ENCODE measurements at regions not wholly inside any gene's neighbourhood (a gene's known extent, or its start where the extent isn't known, plus 50 kb on each side); places are given as distances from the start of the nearest gene placed in this dataset.
"Not testable (repeated sequence)": the region's sequence is repeated elsewhere in the genome, so short reads cannot be mapped to it uniquely, and the experiment has no call there.

- intact Hi-C loops (cut with DNase I, micrococcal nuclease) = no loop called here
- H3K4me1 Mint-ChIP-seq = no peaks in the 10 kb centered on the region
- POLR2A ChIA-PET = no interaction called here
- H3K4me3 Mint-ChIP-seq = no peak overlapping the region
- H3K9me3 Mint-ChIP-seq (ENCODE audit: low read depth) = peaks cover 9% of the 10 kb centered on the region
- peaks cover 7% of the 10 kb centered on the region for H3K27me3 Mint-ChIP-seq
- CTCF ChIA-PET = no interaction called here
- H3K27ac Mint-ChIP-seq = no peak overlapping the region
- no peaks in the 10 kb centered on the region for H3K36me3 Mint-ChIP-seq (ENCODE audit: low read depth)
- ATAC-seq (no peak), DNase-seq (no peak)
Measured at GRCh38 chr15:45871121-45871855, 236.5 kb downstream of the SQOR start.

GRCh38 chr15:45873781-45874180 is 239.0 kb downstream of the SQOR start:
- H3K36me3 Mint-ChIP-seq (ENCODE audit: low read depth) = no peaks in the 10 kb centered on the region
- no peak overlapping the region for H3K27ac Mint-ChIP-seq
- intact Hi-C loops (cut with DNase I, micrococcal nuclease) = no loop called here
- DNase-seq (no peak), ATAC-seq (no peak)
- CTCF ChIA-PET = no interaction called here
- peaks cover 7% of the 10 kb centered on the region for H3K27me3 Mint-ChIP-seq
- peaks cover 13% of the 10 kb centered on the region for H3K9me3 Mint-ChIP-seq (ENCODE audit: low read depth)
- POLR2A ChIA-PET = no interaction called here
- H3K4me1 Mint-ChIP-seq = no peaks in the 10 kb centered on the region
- no peak overlapping the region for H3K4me3 Mint-ChIP-seq

- H3K27ac Mint-ChIP-seq; intact Hi-C loops (cut with DNase I, micrococcal nuclease); POLR2A ChIA-PET; DNase-seq; ATAC-seq; H3K27me3 Mint-ChIP-seq; H3K4me3 Mint-ChIP-seq; CTCF ChIA-PET; H3K4me1 Mint-ChIP-seq; H3K36me3 Mint-ChIP-seq (ENCODE audit: low read depth): not testable (repeated sequence)
- peaks cover 14% of the 10 kb centered on the region for H3K9me3 Mint-ChIP-seq (ENCODE audit: low read depth)
Measured at GRCh38 chr15:45874566-45874965, 239.7 kb downstream of the SQOR start.

GRCh38 chr15:45884289-45884688 is 249.5 kb downstream of the SQOR start:
- DNase-seq = no peak
- intact Hi-C loops (cut with DNase I, micrococcal nuclease) = no loop called here
- ChIA-PET CTCF (no interaction called here), POLR2A (no interaction called here)
- Mint-ChIP-seq H3K27me3 (no peaks in the 10 kb centered on the region), H3K4me1 (no peaks in the 10 kb centered on the region), H3K27ac (no peak overlapping the region), H3K4me3 (no peak overlapping the region), H3K9me3 (ENCODE audit: low read depth) (no peaks in the 10 kb centered on the region), H3K36me3 (ENCODE audit: low read depth) (no peaks in the 10 kb centered on the region)
- ATAC-seq = no peak

GRCh38 chr15:45884755-45885445 is 250.1 kb downstream of the SQOR start:
- Mint-ChIP-seq H3K4me3 (no peak overlapping the region), H3K27ac (no peak overlapping the region), H3K4me1 (no peaks in the 10 kb centered on the region), H3K36me3 (ENCODE audit: low read depth) (no peaks in the 10 kb centered on the region), H3K9me3 (ENCODE audit: low read depth) (no peaks in the 10 kb centered on the region), H3K27me3 (peaks cover 1% of the 10 kb centered on the region)
- ChIA-PET CTCF (no interaction called here), POLR2A (no interaction called here)
- ATAC-seq (no peak), DNase-seq (no peak)
- intact Hi-C loops (cut with DNase I, micrococcal nuclease) = no loop called here

- no peak for DNase-seq
- Mint-ChIP-seq H3K4me3 (no peak overlapping the region), H3K27me3 (peaks cover 2% of the 10 kb centered on the region), H3K27ac (no peak overlapping the region), H3K36me3 (ENCODE audit: low read depth) (no peaks in the 10 kb centered on the region), H3K4me1 (no peaks in the 10 kb centered on the region), H3K9me3 (ENCODE audit: low read depth) (no peaks in the 10 kb centered on the region)
- ChIA-PET POLR2A (no interaction called here), CTCF (no interaction called here)
- no peak for ATAC-seq
- intact Hi-C loops (cut with DNase I, micrococcal nuclease) = no loop called here
Measured at GRCh38 chr15:45885801-45886200, 251.0 kb downstream of the SQOR start.

GRCh38 chr15:45891766-45892165 is 256.9 kb downstream of the SQOR start:
- peaks cover 5% of the 10 kb centered on the region for H3K27me3 Mint-ChIP-seq
- no peak overlapping the region for H3K27ac Mint-ChIP-seq
- POLR2A ChIA-PET = no interaction called here
- CTCF ChIA-PET = no interaction called here
- intact Hi-C loops (cut with DNase I, micrococcal nuclease) = no loop called here
- no peaks in the 10 kb centered on the region for H3K4me1 Mint-ChIP-seq
- H3K4me3 Mint-ChIP-seq = no peak overlapping the region
- DNase-seq (no peak), ATAC-seq (no peak)
- no peaks in the 10 kb centered on the region for H3K9me3 Mint-ChIP-seq (ENCODE audit: low read depth)
- no peaks in the 10 kb centered on the region for H3K36me3 Mint-ChIP-seq (ENCODE audit: low read depth)

GRCh38 chr15:45892182-45892581 is 257.4 kb downstream of the SQOR start:
- H3K4me3 Mint-ChIP-seq = no peak overlapping the region
- no peak overlapping the region for H3K27ac Mint-ChIP-seq
- peaks cover 5% of the 10 kb centered on the region for H3K27me3 Mint-ChIP-seq
- intact Hi-C loops (cut with DNase I, micrococcal nuclease) = no loop called here
- H3K36me3 Mint-ChIP-seq (ENCODE audit: low read depth) = no peaks in the 10 kb centered on the region
- H3K4me1 Mint-ChIP-seq = no peaks in the 10 kb centered on the region
- no peak for ATAC-seq
- ChIA-PET CTCF (no interaction called here), POLR2A (no interaction called here)
- H3K9me3 Mint-ChIP-seq (ENCODE audit: low read depth) = no peaks in the 10 kb centered on the region
- DNase-seq = no peak

- DNase-seq (no peak), ATAC-seq (no peak)
- ChIA-PET POLR2A (no interaction called here), CTCF (no interaction called here)
- intact Hi-C loops (cut with DNase I, micrococcal nuclease) = no loop called here
- Mint-ChIP-seq H3K9me3 (ENCODE audit: low read depth) (peaks cover 6% of the 10 kb centered on the region), H3K36me3 (ENCODE audit: low read depth) (no peaks in the 10 kb centered on the region), H3K27ac (no peak overlapping the region), H3K4me1 (no peaks in the 10 kb centered on the region), H3K4me3 (no peak overlapping the region), H3K27me3 (peaks cover 3% of the 10 kb centered on the region)
Measured at GRCh38 chr15:45903283-45903682, 268.5 kb downstream of the SQOR start.

GRCh38 chr15:45904019-45904418 is 269.2 kb downstream of the SQOR start:
- ChIA-PET POLR2A (no interaction called here), CTCF (no interaction called here)
- Mint-ChIP-seq H3K4me3 (no peak overlapping the region), H3K27me3 (peaks cover 3% of the 10 kb centered on the region), H3K4me1 (no peaks in the 10 kb centered on the region), H3K27ac (no peak overlapping the region), H3K36me3 (ENCODE audit: low read depth) (no peaks in the 10 kb centered on the region), H3K9me3 (ENCODE audit: low read depth) (peaks cover 9% of the 10 kb centered on the region)
- intact Hi-C loops (cut with DNase I, micrococcal nuclease) = no loop called here
- ATAC-seq (no peak), DNase-seq (no peak)

- ChIA-PET POLR2A (no interaction called here), CTCF (no interaction called here)
- Mint-ChIP-seq H3K27ac (no peak overlapping the region), H3K4me1 (no peaks in the 10 kb centered on the region), H3K27me3 (peaks cover 3% of the 10 kb centered on the region), H3K36me3 (ENCODE audit: low read depth) (no peaks in the 10 kb centered on the region), H3K9me3 (ENCODE audit: low read depth) (peaks cover 11% of the 10 kb centered on the region), H3K4me3 (no peak overlapping the region)
- intact Hi-C loops (cut with DNase I, micrococcal nuclease) = no loop called here
- ATAC-seq (no peak), DNase-seq (no peak)
Measured at GRCh38 chr15:45906230-45906629, 271.4 kb downstream of the SQOR start.

- CTCF ChIA-PET = interaction anchor here (0.9 kb wide), 1 partner anchor 21 kb away, joined by 3 read pairs; no protein-coding TSS in a partner anchor
Measured at GRCh38 chr15:45910671-45911070, 275.8 kb downstream of the SQOR start.

More at GRCh38 chr15:45910671-45911070, 275.8 kb downstream of the SQOR start:
- H3K27ac Mint-ChIP-seq = no peak overlapping the region
- intact Hi-C loops (cut with DNase I, micrococcal nuclease) = no loop called here
- POLR2A ChIA-PET = no interaction called here
- no peaks in the 10 kb centered on the region for H3K36me3 Mint-ChIP-seq (ENCODE audit: low read depth)
- H3K27me3 Mint-ChIP-seq = peaks cover 2% of the 10 kb centered on the region
- no peak for DNase-seq
- H3K4me3 Mint-ChIP-seq = no peak overlapping the region
- peaks cover 8% of the 10 kb centered on the region for H3K9me3 Mint-ChIP-seq (ENCODE audit: low read depth)
- no peaks in the 10 kb centered on the region for H3K4me1 Mint-ChIP-seq
- no peak for ATAC-seq

Data from activated CD4-positive, alpha-beta T cell treated with anti-CD3 and anti-CD28 coated beads for 36 hours (primary cell).